ENCODE measurements at regions not wholly inside any gene's neighbourhood (a gene's known extent, or its start where the extent isn't known, plus 50 kb on each side); places are given as distances from the start of the nearest gene placed in this dataset.

DNA sequence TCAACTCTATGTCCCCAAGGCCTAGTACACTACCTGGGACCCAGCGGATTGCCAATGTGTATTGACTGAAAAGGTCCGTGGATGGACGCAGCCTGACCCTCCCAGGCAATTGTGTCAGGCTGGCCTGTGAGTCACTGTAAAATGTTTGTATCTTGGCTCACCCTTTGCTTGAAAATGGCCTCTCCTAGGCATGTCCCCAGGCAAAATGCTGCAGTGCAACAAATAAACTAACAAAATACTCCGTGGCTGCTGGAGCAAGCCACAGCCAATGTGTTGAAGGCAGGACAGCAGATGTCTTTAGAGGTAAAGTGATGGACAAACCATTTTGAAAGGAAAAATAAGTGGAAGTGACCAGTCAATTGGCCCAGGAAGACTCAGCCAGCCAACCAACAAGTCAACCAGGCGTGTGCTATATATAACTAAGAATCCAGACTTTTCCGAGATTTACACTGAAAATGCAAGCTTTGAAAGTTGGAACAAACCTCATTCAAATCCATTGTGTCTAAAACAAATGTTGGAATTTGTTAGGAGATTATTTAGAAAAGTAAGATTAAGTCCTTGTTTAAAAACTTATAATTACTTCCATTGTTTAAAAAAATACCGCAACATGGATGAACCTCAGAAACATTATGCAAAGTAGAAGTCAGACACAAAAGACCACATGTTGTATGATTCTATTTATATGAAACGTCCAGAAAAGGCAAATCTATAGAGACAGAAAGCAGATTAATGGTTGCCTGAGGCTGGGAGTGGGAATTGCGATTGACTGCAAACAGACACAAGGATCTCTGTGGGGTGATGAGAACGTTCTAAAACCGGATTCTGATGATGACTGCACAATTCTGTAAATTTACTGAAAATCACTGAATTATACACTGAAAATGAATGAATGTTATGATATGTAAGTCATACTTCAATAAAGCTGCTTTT, 191.2 kb downstream of the TLE3 start:
- TF ChIP-seq EP300 (IDR thresholded peaks at IDR 0.05; ENCODE audit: borderline replicate concordance) (no peak), NFIC (IDR thresholded peaks at IDR 0.05) (no peak), TEAD4 (IDR thresholded peaks at IDR 0.05) (no peak), ZBTB7A (IDR thresholded peaks at IDR 0.05; ENCODE audit: low read depth) (no peak), RAD21 (IDR thresholded peaks at IDR 0.05; ENCODE audit: low read depth) (no peak), CREB1 (IDR thresholded peaks at IDR 0.05; ENCODE audit: low read depth) (no peak), EGR1 (IDR thresholded peaks at IDR 0.05) (no peak), TAF1 (IDR thresholded peaks at IDR 0.05; ENCODE audit: low read depth) (no peak), YY1 (IDR thresholded peaks at IDR 0.05; ENCODE audit: low read depth) (no peak), TCF12 (IDR thresholded peaks at IDR 0.05; ENCODE audit: low read depth) (no peak), CEBPB (IDR thresholded peaks at IDR 0.05) (no peak), FOXM1 (IDR thresholded peaks at IDR 0.05; ENCODE audit: borderline replicate concordance, low read depth) (no peak)
- TF ChIP-seq, protein P1, sequence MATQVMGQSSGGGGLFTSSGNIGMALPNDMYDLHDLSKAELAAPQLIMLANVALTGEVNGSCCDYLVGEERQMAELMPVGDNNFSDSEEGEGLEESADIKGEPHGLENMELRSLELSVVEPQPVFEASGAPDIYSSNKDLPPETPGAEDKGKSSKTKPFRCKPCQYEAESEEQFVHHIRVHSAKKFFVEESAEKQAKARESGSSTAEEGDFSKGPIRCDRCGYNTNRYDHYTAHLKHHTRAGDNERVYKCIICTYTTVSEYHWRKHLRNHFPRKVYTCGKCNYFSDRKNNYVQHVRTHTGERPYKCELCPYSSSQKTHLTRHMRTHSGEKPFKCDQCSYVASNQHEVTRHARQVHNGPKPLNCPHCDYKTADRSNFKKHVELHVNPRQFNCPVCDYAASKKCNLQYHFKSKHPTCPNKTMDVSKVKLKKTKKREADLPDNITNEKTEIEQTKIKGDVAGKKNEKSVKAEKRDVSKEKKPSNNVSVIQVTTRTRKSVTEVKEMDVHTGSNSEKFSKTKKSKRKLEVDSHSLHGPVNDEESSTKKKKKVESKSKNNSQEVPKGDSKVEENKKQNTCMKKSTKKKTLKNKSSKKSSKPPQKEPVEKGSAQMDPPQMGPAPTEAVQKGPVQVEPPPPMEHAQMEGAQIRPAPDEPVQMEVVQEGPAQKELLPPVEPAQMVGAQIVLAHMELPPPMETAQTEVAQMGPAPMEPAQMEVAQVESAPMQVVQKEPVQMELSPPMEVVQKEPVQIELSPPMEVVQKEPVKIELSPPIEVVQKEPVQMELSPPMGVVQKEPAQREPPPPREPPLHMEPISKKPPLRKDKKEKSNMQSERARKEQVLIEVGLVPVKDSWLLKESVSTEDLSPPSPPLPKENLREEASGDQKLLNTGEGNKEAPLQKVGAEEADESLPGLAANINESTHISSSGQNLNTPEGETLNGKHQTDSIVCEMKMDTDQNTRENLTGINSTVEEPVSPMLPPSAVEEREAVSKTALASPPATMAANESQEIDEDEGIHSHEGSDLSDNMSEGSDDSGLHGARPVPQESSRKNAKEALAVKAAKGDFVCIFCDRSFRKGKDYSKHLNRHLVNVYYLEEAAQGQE (IDR thresholded peaks at IDR 0.05; ENCODE audit: low read depth), result no peak
- TF ChIP-seq, protein P2, sequence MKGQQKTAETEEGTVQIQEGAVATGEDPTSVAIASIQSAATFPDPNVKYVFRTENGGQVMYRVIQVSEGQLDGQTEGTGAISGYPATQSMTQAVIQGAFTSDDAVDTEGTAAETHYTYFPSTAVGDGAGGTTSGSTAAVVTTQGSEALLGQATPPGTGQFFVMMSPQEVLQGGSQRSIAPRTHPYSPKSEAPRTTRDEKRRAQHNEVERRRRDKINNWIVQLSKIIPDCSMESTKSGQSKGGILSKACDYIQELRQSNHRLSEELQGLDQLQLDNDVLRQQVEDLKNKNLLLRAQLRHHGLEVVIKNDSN (IDR thresholded peaks at IDR 0.05), result no peak
- TF ChIP-seq, protein P3, sequence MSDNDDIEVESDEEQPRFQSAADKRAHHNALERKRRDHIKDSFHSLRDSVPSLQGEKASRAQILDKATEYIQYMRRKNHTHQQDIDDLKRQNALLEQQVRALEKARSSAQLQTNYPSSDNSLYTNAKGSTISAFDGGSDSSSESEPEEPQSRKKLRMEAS (IDR thresholded peaks at IDR 0.05), result no peak

DNA sequence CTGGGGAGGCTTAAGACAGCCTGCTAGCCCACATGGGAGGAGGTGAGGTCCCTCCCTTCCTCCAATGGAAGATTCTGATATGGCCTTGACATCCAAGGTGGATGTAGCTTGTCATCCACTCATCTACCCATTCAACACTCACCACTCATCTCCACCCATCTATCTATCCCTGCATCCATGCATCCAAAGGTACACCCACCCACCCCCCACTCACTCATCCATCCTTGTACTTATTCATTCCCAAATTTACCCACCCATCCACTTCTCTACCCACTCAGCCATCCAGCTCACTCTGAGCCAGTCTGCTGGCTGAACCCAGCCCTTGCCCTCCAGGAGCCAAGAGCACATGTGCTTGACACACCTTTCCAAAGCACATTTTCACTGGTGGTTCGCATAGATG, 189.7 kb downstream of the TLE3 start:
- no peak for TF ChIP-seq FOXM1 (IDR thresholded peaks at IDR 0.05; ENCODE audit: borderline replicate concordance, low read depth)
- TF ChIP-seq, protein P2 (IDR thresholded peaks at IDR 0.05), result no peak
- TF ChIP-seq, protein P1 (IDR thresholded peaks at IDR 0.05; ENCODE audit: low read depth), result no peak

DNA sequence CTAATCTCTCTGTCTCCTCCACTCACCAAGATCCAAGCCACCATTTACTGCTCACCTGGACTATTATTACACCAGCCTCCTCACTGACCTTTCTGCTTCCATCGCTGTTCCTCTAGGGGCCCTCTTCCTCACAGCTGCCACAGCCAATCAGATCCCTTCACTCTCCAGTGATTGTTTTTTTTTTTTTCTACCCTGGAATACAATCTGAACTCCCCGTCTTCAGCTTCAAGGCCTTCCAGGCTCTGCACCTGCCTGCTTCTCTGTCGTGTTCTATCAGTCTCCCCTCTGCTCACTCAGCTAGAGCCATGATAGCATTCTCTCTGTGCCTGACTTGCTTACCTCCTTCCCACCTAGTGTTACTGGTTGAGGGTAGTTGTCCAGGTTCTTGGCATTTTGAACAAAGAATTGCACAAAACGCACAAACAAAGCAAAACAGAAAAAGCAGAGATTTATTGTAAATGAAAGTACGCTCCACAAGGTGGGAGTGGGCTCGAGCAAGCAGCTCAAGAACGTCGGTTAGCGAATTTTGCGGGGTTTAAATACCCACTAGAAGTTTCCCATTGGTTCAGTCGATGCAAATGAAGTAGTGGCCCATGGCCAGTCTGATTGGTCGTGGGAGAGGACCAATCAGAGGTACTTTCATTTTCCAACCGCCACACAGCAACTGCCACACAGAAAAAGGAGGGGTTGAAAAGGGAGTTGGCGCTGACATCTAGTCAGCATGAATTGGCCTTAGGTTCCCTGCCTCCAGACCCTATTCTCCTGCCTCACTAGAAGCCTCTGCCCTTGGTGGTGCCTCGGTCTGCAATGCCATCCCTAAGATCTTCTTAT, 188.9 kb downstream of the TLE3 start:
- TF ChIP-seq, protein P3 (IDR thresholded peaks at IDR 0.05), result no peak
- TF ChIP-seq NFIC (IDR thresholded peaks at IDR 0.05) (no peak), TEAD4 (IDR thresholded peaks at IDR 0.05) (no peak), FOXM1 (IDR thresholded peaks at IDR 0.05; ENCODE audit: borderline replicate concordance, low read depth) (no peak), YY1 (IDR thresholded peaks at IDR 0.05; ENCODE audit: low read depth) (no peak)

DNA sequence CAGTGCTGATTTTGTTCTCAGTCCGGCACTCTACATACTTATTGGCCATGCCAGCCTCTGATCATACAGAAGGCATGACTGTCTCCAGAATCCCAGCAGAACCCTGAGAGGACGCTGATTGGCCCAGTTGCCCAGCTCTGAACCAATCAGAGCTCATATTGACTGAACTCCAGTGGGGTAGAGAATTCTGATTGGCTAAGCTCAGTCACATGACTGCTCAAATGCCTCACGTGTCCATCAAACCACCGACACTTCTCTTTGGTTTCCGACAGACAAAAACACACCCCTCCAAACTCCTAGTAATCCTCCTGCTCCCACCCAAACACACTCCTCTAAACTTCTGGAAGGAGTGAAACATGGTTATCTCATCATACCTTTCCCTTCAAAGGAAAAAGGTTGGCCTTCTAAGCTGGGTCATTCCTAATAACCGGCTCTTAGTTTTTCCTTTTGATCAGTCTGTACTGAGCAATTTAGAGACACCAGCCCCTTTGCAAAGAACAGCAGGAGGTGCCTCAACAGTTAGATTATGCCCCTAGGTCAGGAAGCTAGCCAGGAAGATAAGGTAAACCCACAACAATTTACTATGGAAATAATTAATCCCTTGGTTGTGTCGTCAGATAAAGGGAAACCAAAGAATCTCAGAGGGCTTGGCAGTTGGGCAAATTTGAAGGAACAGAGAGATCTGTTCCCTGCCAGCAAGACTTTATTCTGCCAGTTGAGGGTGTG, 187.8 kb downstream of the TLE3 start:
- TF ChIP-seq TAF1 (IDR thresholded peaks at IDR 0.05; ENCODE audit: low read depth) (no peak), CREB1 (IDR thresholded peaks at IDR 0.05; ENCODE audit: low read depth) (no peak), TCF12 (IDR thresholded peaks at IDR 0.05; ENCODE audit: low read depth) (no peak), CEBPB (IDR thresholded peaks at IDR 0.05) (no peak), RAD21 (IDR thresholded peaks at IDR 0.05; ENCODE audit: low read depth) (no peak), TEAD4 (IDR thresholded peaks at IDR 0.05) (no peak)
- TF ChIP-seq, protein P3 (IDR thresholded peaks at IDR 0.05), result no peak
- TF ChIP-seq, protein P1 (IDR thresholded peaks at IDR 0.05; ENCODE audit: low read depth), result no peak
- TF ChIP-seq, protein P2 (IDR thresholded peaks at IDR 0.05), result peak; percentile 62

Data from Ishikawa (cell line).